Cardiac fibroblast (primary cell): ENCODE measurements at regions not wholly inside any gene's neighbourhood (a gene's known extent, or its start where the extent isn't known, plus 50 kb on each side); places are given as distances from the start of the nearest gene placed in this dataset.
"Not testable (repeated sequence)": the region's sequence is repeated elsewhere in the genome, so short reads cannot be mapped to it uniquely, and the experiment has no call there.

Source experiments
- DNase-seq, 2 donors: peaks; one replicate each; pipeline versions ENCODE4 v3.0.0 to v3.0.0-alpha.2; 2010; ENCODE audit warnings: low read depth in 2 of 2
- H3K4me3 ChIP-seq, 2 donors: replicated peaks in 1 of 2; 1 replicate in 1 of 2; 2 replicates in 1 of 2; pipeline ENCODE4 v1.5.1; 2011; ENCODE audit warnings: low read depth in 2 of 2, low read length in 2 of 2, mild to moderate bottlenecking in 2 of 2, moderate library complexity in 1 of 2
- TF ChIP-seq, protein P1 (sequence below): IDR thresholded peaks from one replicate; pipeline ENCODE4 v1.5.1; 2011; ENCODE audit warnings: low read depth, mild to moderate bottlenecking, low read length, inconsistent platforms

DNA sequence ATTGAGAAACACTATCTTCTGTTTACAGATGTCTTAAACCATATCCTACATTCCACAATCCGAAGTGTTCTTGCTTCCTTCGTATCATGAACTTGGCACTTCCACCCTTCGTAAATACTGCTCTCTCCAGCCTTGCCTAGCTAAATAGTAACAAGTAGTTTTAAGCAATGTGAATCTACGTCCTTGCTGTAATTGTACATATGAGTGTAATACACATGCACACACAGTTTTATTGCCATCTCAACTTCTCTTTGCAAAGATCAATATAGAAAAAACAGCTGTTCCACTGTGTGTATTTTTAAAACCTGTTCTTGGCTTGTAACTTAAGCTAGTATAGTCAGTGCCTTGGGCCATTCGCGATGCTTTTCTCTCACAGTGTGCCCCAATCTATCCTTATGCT lies 1524.7 kb downstream of the GRIK2 start:
- TF ChIP-seq, protein P1, sequence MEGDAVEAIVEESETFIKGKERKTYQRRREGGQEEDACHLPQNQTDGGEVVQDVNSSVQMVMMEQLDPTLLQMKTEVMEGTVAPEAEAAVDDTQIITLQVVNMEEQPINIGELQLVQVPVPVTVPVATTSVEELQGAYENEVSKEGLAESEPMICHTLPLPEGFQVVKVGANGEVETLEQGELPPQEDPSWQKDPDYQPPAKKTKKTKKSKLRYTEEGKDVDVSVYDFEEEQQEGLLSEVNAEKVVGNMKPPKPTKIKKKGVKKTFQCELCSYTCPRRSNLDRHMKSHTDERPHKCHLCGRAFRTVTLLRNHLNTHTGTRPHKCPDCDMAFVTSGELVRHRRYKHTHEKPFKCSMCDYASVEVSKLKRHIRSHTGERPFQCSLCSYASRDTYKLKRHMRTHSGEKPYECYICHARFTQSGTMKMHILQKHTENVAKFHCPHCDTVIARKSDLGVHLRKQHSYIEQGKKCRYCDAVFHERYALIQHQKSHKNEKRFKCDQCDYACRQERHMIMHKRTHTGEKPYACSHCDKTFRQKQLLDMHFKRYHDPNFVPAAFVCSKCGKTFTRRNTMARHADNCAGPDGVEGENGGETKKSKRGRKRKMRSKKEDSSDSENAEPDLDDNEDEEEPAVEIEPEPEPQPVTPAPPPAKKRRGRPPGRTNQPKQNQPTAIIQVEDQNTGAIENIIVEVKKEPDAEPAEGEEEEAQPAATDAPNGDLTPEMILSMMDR: no peak
- H3K4me3 ChIP-seq: no peak overlapping the region
- DNase-seq: no peak

GRCh38 chr6:102911571-102911970 lies 1518.1 kb downstream of the GRIK2 start:
- TF ChIP-seq, protein P1: no peak
- no peak overlapping the region for H3K4me3 ChIP-seq
- DNase-seq: no peak

- H3K4me3 ChIP-seq, DNase-seq: not testable (repeated sequence)
Measured at GRCh38 chr6:102910701-102911139, 1517.2 kb downstream of the GRIK2 start.

DNA sequence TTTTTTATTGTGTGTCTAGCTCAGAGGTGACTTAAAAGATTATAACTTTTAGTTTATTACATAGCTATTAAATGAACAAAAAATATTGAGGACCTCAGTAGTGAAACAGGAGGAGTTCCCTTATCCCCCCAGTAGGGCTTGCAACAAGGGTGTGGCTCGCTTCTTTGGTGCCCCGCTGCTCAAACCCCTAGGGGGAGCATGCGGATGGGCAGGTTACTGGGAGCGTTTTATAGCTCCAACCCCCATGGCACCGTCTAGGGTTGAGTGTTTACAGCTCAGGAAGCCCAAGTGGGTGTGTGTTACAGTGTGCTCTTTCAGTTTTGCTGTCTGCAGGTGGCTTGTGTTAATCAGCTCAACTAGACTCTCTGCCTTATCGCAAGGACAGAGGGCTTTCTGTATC lies 1513.7 kb downstream of the GRIK2 start:
- TF ChIP-seq, protein P1: no peak
- no peak for DNase-seq
- H3K4me3 ChIP-seq: no peak overlapping the region

DNA sequence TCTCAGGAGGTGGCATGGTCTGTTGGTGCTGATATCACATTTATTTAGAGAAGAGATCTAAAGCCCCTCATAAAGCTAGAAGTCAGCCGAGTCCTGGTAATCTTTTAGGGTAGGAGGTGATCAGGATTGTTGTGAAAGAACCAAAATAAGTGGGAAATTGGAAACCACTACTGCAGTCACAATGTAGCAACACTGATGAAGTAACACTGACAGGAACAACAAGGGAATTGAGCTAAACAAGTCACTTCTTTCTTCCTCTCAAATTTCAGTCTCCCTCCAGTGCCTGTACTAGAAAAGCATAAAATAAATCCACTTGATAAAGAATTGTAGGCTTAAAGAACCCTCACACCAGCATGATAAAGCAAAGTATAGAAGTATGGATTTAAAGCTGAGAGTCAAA lies 1509.0 kb downstream of the GRIK2 start:
- H3K4me3 ChIP-seq: no peak overlapping the region
- DNase-seq: no peak
- TF ChIP-seq, protein P1: no peak

- no peak for DNase-seq
Measured at GRCh38 chr6:102895683-102896082, 1502.2 kb downstream of the GRIK2 start.

GRCh38 chr6:102885165-102885564 lies 1491.7 kb downstream of the GRIK2 start:
- no peak for DNase-seq
- H3K4me3 ChIP-seq: no peak overlapping the region
- TF ChIP-seq, protein P1: no peak

More at GRCh38 chr6:102895683-102896082, 1502.2 kb downstream of the GRIK2 start:
- TF ChIP-seq, protein P1: no peak
- H3K4me3 ChIP-seq: no peak overlapping the region
